Non-pigmented ciliary epithelial cell (primary cell): ENCODE measurements at regions not wholly inside any gene's neighbourhood (a gene's known extent, or its start where the extent isn't known, plus 50 kb on each side); places are given as distances from the start of the nearest gene placed in this dataset.

ENCODE experiments used
- DNase-seq: peaks from one replicate; pipeline ENCODE4 v3.0.0-alpha.2; 2010; ENCODE audit warnings: low read depth

GRCh38 chr2:12207491-12207890, 461.1 kb downstream of the LPIN1 start:
- no peak for DNase-seq

- DNase-seq: no peak
Observed at GRCh38 chr2:12210016-12210933, 463.8 kb downstream of the LPIN1 start.

- no peak for DNase-seq
Observed at GRCh38 chr2:12211326-12212175, 465.1 kb downstream of the LPIN1 start.

GRCh38 chr2:12212841-12213597, 466.6 kb downstream of the LPIN1 start:
- no peak for DNase-seq

GRCh38 chr2:12217175-12217574, 470.7 kb downstream of the LPIN1 start:
- no peak for DNase-seq

- DNase-seq: no peak
Observed at GRCh38 chr2:12219761-12220160, 473.3 kb downstream of the LPIN1 start.

GRCh38 chr2:12221584-12221983, 475.2 kb downstream of the LPIN1 start:
- no peak for DNase-seq

GRCh38 chr2:12222554-12222953, 476.1 kb downstream of the LPIN1 start:
- DNase-seq: no peak

- no peak for DNase-seq
Observed at GRCh38 chr2:12223732-12224131, 477.3 kb downstream of the LPIN1 start.

GRCh38 chr2:12226653-12227052, 480.2 kb downstream of the LPIN1 start:
- no peak for DNase-seq

- peak; percentile 60 for DNase-seq
Observed at GRCh38 chr2:12227941-12228608, 481.6 kb downstream of the LPIN1 start.

- no peak for DNase-seq
Observed at GRCh38 chr2:12231288-12231687, 484.9 kb downstream of the LPIN1 start.

- DNase-seq: no peak
Observed at GRCh38 chr2:12232876-12233275, 483.9 kb upstream of the TRIB2 start.

- DNase-seq: no peak
Observed at GRCh38 chr2:12236136-12236844, 480.4 kb upstream of the TRIB2 start.

GRCh38 chr2:12240206-12240605, 476.5 kb upstream of the TRIB2 start:
- no peak for DNase-seq

GRCh38 chr2:12243381-12243780, 473.4 kb upstream of the TRIB2 start:
- DNase-seq: no peak

GRCh38 chr2:12244070-12244469, 472.7 kb upstream of the TRIB2 start:
- DNase-seq: no peak

- no peak for DNase-seq
Observed at GRCh38 chr2:12251121-12251520, 465.6 kb upstream of the TRIB2 start.

GRCh38 chr2:12251749-12252148, 465.0 kb upstream of the TRIB2 start:
- no peak for DNase-seq

GRCh38 chr2:12253167-12253778, 463.5 kb upstream of the TRIB2 start:
- DNase-seq: no peak
